Ammon's horn (tissue), 1 donor: ENCODE measurements at regions not wholly inside any gene's neighbourhood (a gene's known extent, or its start where the extent isn't known, plus 50 kb on each side); places are given as distances from the start of the nearest gene placed in this dataset.

Experiments used
- DNase-seq: peaks from one replicate; pipeline ENCODE4 v3.0.0-alpha.2; 2016; ENCODE audit warnings: low spot score

DNA sequence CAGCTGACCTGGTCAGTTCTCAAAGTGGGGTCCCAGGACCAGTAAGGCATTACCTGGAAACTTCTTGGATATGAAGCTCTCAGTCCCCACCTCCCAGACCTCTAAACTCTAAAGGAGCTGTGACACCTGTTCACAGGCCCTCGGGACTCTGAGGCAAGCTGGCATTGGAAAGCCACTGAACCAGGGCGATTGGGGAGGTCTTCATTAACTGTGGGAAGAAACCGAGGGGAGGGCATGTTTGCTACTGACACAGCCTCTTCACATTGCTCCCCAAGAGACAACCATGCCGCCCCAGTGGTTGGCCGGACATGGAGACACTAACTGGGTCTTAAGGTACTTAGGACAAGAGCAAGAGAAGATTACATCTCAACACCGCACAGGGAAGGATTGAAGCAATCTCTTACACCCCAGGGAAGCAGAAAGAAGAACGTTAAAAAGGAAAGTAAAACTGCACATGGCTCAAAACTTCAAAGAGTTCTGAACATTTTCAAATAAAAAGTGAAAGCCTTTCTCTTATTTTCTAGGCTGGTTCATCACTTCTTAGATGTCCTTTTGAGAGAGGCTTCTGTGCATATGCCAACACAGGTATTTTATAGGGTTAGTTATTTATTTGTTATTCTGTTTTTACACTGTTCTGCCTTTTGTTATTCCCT, 210.0 kb upstream of the CST7 start:
- DNase-seq, result no peak

DNA sequence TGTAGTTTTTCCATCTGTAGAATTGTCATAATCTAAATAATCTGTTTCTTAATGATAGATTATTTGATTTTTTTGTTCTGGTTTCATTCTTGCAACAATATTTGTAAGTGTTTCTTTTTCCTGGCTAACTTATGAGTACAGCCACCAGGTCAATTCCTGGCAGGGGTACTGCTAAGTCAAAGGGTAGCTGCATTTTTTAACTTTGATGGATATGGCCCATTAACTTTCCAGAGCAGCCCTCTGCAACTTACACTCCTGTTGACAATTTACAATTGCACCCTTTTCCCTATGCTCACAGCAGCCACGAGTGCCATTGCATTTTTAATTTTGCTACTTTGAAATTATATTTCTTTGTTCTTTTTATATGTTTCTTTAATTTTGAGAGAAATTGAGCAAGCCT, 209.3 kb upstream of the CST7 start:
- DNase-seq, result no peak

DNA sequence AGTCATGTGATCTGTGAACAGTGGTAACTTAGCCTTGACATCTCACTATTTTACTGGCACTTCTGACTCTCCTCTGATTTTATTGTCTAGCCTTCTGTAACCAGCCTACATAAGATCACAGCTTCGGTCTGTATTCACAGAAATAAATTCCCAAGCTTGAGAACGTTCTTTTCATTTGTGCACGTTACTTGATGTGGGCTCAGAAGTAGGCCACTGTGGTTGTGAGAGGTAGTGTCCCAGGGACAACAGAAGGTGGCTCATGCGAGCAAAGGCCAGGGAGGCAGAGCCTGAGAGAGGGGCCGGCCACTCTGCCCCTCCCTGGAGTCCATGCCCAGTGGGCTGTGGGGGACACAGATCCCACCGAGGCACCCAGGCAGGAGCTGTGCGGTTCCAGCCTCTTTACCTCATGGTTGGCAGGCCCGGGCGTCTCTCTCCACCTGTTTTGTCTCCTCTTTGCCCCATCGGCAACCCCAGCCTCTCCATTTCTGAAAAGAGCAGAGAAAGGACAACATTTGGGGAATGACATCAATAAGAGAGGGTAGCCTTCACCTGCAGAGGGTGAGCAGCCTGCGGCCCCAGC, 207.5 kb upstream of the CST7 start:
- no peak for DNase-seq

DNA sequence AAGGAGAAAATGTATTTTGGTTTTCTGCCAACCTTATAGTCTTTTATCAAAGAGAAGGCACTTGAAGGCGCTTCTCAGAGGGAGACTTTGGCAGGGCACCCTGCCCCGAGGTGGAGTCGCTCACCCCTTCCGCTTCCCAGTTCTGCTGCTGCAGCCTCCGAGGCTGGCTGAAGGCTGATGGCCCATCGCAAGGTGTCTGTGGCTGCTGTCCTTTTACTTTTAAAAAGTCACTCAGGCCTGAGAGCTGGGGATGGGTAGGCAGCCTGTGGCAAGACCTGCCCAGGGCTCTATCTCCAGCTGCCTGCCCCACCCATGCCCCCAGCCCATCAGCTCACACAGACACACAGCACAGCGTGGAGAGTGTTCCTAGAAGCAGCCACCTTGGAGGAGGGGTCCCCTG, 206.6 kb upstream of the CST7 start:
- no peak for DNase-seq

DNA sequence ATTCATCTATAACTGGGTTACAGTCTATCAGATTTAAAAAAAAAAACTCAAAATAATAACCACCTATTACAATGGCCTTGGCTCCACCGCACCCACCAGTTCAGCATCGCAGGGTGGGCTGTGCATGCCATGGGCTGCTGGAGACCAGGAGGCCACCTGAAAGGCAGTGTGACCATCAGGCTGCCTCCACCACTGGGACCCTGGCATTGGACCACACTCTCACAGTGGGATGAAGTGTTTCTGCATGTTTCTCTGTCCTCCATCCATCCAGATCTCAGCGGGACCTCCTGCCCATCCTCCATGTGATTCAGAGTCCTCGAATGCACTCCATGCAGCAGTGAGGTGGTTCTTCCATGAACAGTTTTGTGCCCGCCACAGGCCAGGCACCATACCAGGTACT, 206.1 kb upstream of the CST7 start:
- DNase-seq, result no peak

DNA sequence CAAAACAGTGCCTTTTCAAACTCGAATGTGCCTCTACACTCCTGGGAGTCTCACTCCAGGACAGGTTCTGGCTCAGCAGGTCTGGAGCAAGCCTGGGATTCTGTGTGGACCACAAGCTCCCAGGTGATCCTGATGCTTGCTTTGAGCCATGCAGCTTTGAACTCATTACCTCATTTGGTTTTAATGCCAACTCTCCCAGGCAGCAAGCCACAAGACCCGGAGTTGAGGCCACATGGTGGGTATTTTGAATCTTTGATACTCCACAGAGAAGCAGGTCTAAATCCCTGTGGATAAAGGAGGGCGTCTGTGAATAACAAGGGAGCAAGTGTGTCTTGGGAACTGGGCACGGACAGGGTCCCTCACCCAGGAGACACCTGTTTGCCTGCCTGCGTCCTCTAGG, 205.4 kb upstream of the CST7 start:
- no peak for DNase-seq

DNA sequence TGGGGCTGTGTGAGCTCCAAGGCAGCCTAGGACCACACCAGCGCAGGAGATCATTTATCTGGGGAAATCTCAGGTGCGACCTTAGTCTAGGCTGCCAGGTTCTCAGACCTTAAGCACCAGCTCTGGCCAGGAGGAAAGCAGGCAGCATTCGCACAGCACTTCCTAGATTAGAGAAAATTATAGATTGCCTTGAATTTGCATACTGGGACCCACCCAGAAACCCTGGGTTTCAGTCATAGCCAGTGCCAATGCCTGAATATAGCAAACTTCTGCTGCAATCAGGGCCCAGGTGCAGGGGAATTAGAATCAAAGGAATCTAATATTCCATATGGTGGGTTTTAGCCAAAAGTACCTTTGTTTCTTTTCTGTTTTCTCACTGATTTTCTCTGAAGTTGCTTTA, 204.3 kb upstream of the CST7 start:
- DNase-seq, result no peak

DNA sequence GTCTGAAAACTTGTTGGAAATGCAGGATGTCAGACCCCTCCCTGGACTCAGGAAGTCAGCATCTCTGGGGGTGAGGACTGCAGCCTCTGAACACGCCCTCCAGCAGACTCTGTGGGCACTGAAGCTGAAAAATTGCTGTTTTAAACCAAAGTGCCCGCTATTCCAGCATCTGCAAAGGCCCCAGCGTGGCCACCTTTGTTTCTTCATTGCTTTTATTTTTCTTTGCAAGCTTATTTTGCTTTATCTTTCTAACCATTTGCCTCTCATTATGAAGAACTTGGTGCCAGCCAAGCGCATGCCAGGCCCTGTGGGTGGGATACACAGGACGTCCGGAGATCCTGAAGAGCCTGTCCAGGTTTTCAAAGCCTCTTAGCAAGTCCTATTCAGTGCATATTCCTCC, 203.9 kb upstream of the CST7 start:
- DNase-seq, result no peak

DNA sequence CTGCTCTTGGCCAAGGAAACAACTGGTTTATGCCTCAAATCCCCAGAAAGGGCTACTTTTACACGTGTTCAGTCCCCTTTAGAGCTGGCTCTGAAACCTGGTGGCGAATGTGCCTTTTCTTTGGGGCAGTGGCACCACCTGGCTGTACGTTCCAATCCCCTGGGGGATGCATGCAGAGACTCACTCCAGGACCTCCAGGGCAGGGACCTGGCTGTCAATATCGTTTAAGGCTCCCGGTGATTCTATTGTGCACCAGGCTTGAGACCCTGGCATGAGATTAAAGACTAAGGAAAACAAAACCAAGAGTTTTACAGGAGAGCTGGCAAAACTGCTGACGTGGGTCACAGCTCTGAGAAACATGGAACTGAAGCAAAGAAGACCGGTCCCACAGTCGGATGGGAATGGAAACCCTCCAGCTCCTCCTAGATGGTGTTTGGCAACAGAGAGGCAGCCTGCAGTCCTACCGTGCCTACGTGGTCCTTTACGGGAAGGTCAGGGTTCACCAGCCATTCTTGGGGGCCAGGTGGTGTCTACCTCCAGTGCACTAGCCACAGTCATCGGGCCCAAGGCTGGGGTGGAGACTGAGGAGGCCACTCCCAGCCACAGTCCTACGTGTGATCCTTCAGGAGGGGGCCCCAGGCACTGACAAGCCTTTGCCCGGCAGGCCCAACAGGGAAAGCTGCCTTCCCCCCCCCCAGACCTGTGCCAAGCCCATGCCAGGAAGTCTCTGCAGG, 203.3 kb upstream of the CST7 start:
- no peak for DNase-seq

DNA sequence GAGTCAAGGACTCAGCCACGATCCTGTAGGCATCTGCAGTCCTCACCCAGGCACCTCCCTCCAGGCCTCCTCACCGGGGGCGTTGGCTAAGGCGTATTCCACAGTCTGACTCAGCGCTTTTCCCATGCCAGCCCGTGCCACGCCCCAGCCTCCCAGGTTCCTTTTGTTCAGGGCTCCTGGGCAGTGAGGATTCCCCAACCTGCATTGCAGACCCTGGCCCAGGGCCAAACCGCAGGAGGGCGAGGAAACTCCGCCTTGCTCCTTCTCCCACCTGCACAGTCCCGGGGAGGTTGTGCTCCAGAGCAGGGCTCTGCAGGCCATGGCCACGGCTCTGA, 202.8 kb upstream of the CST7 start:
- no peak for DNase-seq

DNA sequence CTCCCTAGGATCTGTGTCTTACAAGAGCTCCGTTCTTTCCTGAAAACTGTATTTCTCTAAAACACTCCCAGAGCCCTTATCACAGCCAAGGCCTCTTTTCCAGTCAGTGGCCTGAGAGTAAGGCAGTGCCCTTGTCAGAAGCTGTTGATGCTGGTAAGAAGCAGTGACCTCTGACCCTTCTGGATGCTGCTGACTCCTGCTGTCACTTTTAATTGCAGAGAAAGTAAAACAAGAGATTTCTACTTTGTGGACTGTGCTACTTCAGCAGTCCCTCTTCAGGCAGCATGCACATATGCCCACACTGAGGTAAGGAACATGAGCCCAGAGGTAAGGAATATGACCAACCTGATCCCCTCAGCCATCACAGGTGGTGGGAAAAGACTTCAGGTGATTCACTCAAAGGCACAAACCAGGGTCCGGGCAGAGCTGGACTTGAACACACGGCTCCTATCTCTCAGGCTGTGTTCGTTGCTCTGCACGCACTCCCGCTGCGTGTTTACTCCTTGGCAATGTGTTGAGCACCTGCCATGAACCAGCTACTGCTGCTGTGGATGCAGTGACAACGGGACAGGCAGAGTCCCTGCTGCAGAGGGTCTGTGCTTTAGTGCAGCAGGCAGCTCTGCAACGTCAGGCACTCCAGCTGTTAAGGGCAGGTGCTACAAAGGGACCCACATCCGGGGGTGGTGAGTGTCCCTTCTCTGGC, 201.9 kb upstream of the CST7 start:
- no peak for DNase-seq

DNA sequence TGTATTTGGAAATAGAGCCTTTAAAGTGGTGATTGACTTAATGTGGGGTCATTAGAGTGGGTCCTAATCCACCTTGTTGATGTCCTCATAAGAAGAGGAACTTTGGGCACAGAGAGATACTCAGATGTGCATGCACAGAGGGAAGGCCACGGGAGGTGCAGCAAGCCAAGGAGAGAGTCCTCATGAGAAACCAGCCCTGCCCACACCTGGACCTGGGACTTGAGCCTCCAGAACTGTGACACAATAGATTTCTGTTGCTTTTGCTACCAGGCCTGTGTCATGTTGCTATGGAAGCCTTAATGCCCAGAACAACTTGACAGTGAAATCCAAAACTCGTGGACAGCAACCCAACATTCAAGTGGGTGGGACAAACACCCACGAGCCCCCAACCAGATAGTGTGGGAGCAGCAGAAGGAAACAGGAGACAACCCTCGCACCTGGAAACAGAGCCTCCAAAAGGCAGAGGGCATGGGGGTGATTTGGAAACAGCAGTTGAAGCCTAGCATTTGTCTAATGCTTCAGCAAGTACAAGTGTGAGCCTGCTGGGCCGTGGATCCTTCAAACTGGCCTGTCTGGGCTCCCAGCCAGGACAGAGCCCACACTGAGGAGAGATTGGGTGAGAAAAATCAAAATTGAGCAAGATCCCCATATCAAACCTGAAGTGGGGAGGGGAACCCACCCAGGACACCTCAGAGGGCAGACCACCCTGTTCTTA, 201.0 kb upstream of the CST7 start:
- no peak for DNase-seq

DNA sequence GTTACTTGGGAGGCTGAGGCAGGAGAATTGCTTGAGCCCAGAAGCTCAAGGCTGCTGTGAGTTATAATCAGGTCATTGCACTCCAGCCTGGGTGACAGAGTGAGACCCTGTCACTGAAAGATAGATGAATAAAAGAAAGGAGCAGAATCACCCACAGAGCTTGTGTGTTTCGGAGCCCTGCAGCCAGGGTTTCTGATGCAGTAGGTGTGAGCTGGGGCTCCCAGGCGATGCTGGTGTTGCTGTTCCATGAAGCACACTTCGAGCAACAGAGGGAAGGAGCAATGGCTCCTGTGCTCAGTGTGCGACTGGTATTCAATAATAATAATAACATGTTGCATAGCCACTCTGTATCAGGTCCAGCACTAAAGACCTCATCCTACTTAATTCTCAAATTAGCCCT, 197.5 kb upstream of the CST7 start:
- DNase-seq, result no peak

DNA sequence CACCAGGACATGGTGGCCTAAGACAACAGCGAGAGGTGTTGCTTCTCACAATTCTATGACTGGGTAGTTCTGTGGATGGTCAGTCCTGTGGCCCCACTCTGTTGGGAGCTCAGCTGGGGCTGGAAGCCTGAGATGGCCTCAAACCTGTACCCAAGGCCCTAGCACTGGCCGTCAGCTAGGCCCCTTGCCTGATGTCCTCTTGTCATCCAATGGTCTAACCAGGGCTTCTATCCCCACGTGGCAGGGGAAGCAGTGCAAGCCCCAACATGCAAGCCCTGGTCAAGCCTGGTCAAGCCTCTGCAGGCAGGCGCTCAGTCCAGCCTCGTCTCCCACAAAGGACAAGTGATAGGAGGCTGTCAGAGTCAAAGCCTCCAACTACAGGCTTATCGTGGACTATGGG, 196.5 kb upstream of the CST7 start:
- no peak for DNase-seq

DNA sequence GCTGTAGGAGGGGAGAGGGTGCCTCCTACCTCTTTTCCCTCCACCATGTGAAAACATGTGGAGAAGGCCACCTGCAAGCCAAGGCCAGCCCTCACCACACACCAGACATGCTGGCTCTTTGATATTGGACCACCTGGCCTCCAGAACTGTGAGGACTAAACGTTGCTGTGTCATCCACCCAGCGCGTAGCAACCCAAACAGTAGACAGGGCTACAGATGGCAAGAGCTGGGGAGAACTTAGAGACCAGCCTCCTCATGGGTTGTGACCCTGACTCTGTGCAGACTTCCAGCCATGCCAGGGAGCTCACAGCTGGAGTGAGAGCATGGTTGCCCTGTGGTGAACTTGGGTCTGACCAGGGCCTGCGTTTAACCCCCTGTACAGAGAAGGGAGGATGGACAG, 195.9 kb upstream of the CST7 start:
- DNase-seq, result no peak

DNA sequence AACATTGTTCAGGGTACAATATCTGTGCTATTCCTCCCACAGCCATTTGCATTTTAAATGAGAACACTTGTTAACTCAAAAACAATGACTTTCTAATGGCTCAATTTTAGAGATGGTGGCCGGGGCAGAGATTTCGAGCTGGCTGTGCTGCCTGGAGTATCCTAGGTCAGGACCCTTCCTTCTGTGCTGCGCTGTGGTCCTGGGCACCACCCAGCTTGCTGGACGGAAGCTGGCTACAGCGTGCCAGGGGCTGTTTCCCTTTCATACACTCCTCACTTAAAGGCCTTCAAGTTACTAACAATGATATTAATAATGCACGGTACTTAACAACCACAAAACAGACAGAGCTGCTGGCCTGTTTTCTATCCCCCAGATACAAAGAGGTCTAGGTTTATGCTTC, 194.4 kb upstream of the CST7 start:
- DNase-seq, result peak; percentile 42

DNA sequence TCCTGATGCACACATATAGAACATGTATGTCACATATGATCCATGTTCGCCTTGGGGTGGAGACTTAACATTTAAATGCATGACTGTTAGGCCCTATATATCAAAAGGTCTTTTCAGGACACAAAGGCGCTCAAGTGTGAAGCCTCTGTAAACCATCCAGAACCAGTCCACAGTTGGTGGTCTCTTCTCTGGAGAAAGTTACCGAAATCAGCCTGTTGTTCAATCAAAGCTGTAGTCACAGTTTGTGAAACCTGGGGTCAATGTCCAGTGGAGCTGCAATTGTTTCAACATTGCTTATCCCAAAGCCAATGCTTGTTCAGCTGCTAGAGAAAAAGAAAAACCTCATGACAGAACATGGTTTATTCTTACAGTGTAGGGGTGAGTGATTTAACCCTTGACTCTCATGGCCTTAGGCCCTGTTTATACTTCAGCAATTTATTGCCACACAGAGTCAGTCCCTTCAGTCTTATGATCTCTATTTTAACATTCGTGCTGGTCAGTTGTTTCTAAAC, 193.6 kb upstream of the CST7 start:
- DNase-seq, result no peak

DNA sequence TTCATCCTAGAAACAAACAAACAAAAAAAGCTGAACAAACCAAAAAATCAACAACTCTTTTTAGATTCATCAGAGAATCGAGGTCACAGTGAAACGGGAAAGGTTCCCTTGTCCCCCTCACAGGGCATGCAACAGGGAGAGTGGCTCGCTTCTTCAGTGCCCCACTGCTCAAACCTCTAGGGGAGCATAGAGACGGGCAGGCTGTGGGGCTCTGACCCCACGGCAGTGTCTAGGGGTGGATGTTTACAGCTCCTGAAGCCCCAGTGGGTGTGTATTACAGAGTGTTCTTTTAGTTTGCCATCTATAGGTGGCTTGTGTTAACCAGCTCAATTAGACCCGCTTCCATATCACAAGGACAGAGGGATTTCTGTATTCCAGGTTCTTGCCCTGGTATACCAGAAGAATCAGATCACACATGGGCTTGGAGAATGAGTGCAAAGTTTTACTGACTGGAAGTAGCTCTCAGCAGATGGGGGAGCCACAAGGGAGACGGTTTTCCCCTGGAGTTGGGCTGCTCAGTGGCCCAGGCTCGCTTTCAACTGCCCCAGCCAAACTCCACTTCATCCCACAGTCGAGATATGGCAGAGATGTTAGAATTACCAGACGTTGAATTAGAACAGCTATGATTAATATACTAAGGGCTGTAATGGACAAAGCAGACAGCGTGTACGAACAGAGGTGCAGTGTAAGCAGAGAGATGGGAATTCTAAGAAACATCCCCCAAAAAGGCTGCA, 192.6 kb upstream of the CST7 start:
- no peak for DNase-seq

DNA sequence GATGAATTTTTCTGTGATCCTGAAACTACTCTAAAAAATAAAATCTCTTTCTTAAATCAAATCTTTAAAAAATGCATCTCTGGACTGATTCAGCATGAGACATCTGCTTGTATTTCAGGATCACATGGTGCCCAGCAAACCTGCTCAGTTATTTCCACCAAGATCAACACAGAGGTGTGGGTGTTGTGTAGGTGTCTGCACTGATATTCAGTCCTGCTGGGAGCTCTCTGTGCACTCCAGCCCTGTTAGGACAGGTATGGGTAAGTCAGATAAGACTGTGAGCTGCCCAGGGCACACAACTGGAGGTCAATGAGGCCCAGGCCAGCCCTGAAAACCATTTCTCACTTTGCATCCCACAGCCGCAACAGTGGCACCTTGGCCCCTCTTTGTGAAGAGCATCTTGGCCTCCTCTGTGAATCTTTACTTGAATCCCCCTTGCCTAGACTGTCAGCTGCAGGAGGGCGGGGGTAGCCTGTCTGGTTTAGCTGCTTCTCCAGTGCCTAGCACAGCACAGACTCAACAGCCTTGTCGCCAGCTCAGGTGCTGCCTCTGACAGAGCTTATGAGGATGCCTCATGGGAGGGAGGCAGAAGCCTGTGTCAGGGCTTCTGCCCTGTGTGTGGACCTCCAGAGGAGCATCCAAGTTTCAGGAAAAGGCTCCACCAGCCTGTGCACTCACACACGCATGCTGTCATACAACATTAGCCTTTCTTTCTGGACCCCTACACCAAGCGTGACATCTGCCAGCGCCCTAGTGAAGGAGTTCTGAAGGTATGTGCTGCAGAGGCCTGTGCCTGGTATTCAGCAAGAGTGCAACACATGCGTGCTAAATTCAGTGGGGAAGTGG, 187.6 kb upstream of the CST7 start:
- peak; percentile 41 for DNase-seq

DNA sequence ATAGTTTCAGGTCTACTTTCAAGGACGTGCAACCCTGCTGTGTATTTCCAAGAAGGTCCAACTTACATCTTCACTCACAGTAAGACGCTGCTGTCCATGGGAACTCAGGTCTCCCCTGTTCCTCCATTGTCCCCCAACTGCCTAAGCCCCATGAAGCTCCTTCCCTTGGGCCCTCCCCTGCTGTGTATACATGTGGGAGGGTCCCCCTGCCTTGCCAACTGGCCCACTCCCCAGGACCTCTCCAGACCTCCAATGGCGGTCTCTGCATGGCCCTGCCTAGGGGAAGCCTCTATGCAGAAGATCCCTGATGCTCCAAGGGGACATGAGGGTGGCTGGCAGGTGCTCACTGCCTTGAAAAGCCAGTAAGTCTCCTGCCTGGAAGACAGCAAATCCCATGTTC, 186.7 kb upstream of the CST7 start:
- no peak for DNase-seq
